ENCODE measurements at regions not wholly inside any gene's neighbourhood (a gene's known extent, or its start where the extent isn't known, plus 50 kb on each side); places are given as distances from the start of the nearest gene placed in this dataset.
"Not testable (repeated sequence)": the region's sequence is repeated elsewhere in the genome, so short reads cannot be mapped to it uniquely, and the experiment has no call there.

DNA sequence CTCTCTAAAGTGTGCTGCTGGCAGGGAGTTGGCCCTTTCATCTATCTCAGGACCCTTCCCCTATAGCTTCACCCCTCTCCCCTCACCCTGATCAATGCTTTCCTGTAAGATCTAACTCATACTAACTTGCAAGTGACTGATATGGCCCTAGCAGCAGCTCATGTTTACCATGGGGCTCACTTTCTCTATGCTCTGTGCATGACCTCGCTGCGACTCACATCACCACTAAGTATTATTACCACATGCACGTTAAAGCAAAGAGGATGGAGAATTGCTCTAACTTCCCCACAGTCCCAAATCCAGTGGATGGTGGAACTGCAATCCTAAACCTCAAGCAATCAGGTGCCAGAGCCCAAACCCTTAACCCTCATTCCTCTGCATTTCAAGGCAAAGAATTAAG, 626.6 kb downstream of the MID1IP1 start:
- peaks cover 0 to 15% (median 0%) of the 10 kb centered on the region in 7 donors for H3K27me3 ChIP-seq (replicated peaks in 1 of 7)
- no peaks in the 10 kb centered on the region for H3K36me3 ChIP-seq
- WGBS, 5 donors = 68 to 86% (median 73%) methylated on average over 3 of the region's 3 CpGs
- H3K4me1 ChIP-seq = no peaks in the 10 kb centered on the region
- no peaks in the 10 kb centered on the region for H3K9me3 ChIP-seq
- TF ChIP-seq POLR2AphosphoS5 (IDR thresholded peaks at IDR 0.05) (no peak), POLR2A (IDR thresholded peaks at IDR 0.05) (no peak)
- TF ChIP-seq, protein P1, sequence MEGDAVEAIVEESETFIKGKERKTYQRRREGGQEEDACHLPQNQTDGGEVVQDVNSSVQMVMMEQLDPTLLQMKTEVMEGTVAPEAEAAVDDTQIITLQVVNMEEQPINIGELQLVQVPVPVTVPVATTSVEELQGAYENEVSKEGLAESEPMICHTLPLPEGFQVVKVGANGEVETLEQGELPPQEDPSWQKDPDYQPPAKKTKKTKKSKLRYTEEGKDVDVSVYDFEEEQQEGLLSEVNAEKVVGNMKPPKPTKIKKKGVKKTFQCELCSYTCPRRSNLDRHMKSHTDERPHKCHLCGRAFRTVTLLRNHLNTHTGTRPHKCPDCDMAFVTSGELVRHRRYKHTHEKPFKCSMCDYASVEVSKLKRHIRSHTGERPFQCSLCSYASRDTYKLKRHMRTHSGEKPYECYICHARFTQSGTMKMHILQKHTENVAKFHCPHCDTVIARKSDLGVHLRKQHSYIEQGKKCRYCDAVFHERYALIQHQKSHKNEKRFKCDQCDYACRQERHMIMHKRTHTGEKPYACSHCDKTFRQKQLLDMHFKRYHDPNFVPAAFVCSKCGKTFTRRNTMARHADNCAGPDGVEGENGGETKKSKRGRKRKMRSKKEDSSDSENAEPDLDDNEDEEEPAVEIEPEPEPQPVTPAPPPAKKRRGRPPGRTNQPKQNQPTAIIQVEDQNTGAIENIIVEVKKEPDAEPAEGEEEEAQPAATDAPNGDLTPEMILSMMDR (IDR thresholded peaks at IDR 0.05 in 8 of 11, conservative IDR thresholded peaks at IDR 0.05 in 3 of 11) = no peak
- H3K4me3 ChIP-seq = no peak overlapping the region
- intact Hi-C loops (cut with DNase I; ENCODE audit: low total_unique reads) = no loop called here
- no peak overlapping the region for H3K27ac ChIP-seq
- DNase-seq = no peak

DNA sequence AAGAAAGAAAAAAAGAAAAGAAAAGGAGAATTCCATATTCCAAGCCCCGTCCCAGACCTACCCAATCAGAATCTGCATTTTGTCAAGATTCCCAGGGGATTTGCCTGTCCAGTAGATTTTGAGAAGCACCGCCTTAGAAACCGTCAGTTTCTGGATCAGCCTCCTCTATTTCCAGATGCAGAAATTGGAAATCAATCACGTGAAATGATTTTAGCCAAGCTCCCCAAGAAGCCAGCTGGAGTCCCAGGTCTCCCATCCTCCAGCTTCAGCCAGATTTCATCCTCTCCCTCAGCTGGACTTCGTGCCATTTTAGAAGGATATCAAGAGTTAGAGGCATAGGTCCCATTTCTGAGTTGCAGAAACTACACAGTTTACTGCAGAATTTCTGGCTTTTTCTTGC, 629.3 kb downstream of the MID1IP1 start:
- intact Hi-C loops (cut with DNase I; ENCODE audit: low total_unique reads) = no loop called here
- TF ChIP-seq, protein P1 (IDR thresholded peaks at IDR 0.05 in 8 of 11, conservative IDR thresholded peaks at IDR 0.05 in 3 of 11) = no peak
- TF ChIP-seq POLR2AphosphoS5 (IDR thresholded peaks at IDR 0.05) = no peak
- TF ChIP-seq POLR2A (IDR thresholded peaks at IDR 0.05) = no peak
- no peak overlapping the region for H3K4me3 ChIP-seq
- no peak for DNase-seq
- H3K4me1 ChIP-seq = no peaks in the 10 kb centered on the region
- H3K27ac ChIP-seq = no peak overlapping the region
- peaks cover 0 to 12% (median 0%) of the 10 kb centered on the region in 7 donors for H3K27me3 ChIP-seq (replicated peaks in 1 of 7)
- no peaks in the 10 kb centered on the region for H3K9me3 ChIP-seq
- no peaks in the 10 kb centered on the region for H3K36me3 ChIP-seq
- WGBS, 5 donors = 74 to 97% (median 85%) methylated on average over 5 of the region's 5 CpGs

DNA sequence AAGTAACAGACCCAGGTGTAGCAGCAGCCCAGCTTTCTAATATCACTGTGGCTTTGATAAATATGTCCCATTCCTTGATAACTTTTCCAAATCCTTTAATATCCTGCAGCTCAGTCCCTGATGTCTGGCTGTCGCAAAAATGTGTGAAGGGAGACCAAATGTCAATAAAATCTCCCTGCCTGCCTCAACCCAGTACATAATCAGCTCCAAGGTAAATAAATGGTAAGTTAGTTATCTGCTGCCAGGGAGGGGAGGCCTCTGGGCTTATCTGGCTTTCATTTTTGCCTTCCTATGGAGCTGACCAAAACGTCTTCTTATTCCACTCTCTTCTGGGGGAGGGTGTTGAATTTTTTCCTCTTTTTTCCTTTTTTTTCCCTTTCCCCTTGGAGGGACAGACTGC, 630.6 kb downstream of the MID1IP1 start:
- intact Hi-C loops (cut with DNase I; ENCODE audit: low total_unique reads) = no loop called here
- Histone ChIP-seq H3K9me3 (peaks cover 0 to 2% (median 0%) of the 10 kb centered on the region in 8 donors), H3K36me3 (no peaks in the 10 kb centered on the region), H3K4me3 (no peak overlapping the region), H3K27ac (no peak overlapping the region), H3K4me1 (no peaks in the 10 kb centered on the region), H3K27me3 (replicated peaks in 1 of 7) (peaks cover 0 to 14% (median 0%) of the 10 kb centered on the region in 7 donors)
- 18 to 70% (median 59%) methylated on average over 2 of the region's 2 CpGs for WGBS, 5 donors
- no peak for DNase-seq
- TF ChIP-seq POLR2A (IDR thresholded peaks at IDR 0.05) = no peak
- TF ChIP-seq, protein P1 (IDR thresholded peaks at IDR 0.05 in 8 of 11, conservative IDR thresholded peaks at IDR 0.05 in 3 of 11) = no peak
- TF ChIP-seq POLR2AphosphoS5 (IDR thresholded peaks at IDR 0.05) = no peak

DNA sequence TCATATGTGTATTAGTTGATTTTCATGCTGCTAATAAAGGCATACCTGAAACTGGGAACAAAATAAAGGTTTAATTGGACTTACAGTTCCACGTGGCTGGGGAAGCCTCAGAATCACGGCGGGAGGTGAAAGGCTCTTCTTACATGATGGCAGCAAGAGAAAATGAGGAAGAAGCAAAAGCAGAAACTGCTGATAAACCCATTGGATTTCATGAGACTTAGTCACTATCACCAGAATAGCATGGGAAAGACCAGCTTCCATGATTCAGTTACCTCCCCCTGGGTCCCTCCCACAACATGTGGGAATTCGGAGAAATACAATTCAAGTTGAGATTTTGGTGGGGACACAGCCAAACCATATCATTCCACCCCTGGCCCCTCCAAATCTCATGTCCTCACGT, 633.4 kb downstream of the MID1IP1 start:
- H3K4me1 ChIP-seq; H3K36me3 ChIP-seq; intact Hi-C loops (cut with DNase I; ENCODE audit: low total_unique reads); H3K27ac ChIP-seq; H3K4me3 ChIP-seq; DNase-seq: not testable (repeated sequence)
- Histone ChIP-seq H3K9me3 (peaks cover 0 to 10% (median 0%) of the 10 kb centered on the region in 8 donors), H3K27me3 (replicated peaks in 1 of 7) (peaks cover 0 to 14% (median 0%) of the 10 kb centered on the region in 7 donors)
- 61 to 81% (median 74%) methylated on average over 5 of the region's 5 CpGs for WGBS, 5 donors

DNA sequence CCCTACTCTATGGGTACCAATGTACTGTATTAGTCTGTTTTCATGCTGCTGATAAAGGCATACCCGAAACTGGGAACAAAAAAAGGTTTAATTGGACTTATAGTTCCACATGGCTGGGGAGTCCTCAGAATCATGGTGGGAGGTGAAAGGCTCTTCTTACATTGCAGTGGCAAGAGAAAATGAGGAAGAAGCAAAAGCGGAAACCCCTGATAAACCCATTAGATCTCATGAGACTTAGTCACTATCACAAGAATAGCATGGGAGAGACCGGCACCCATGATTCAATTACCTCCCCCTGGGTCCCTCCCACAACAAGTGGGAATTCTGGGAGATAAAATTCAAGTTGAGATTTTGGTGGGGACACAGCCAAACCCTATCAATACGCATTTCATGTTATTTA, 635.3 kb downstream of the MID1IP1 start:
- 63 to 77% (median 69%) methylated on average over 4 of the region's 4 CpGs for WGBS, 5 donors
- DNase-seq; intact Hi-C loops (cut with DNase I; ENCODE audit: low total_unique reads); H3K27ac ChIP-seq; H3K36me3 ChIP-seq; H3K4me3 ChIP-seq: not testable (repeated sequence)
- peaks cover 0 to 14% (median 0%) of the 10 kb centered on the region in 7 donors for H3K27me3 ChIP-seq (replicated peaks in 1 of 7)
- H3K9me3 ChIP-seq = peaks cover 0 to 10% (median 0%) of the 10 kb centered on the region in 8 donors
- peaks cover 0 to 18% (median 2%) of the 10 kb centered on the region in 6 donors for H3K4me1 ChIP-seq

Measured in spleen (tissue), 11 donors.